ENCODE measurements at regions not wholly inside any gene's neighbourhood (a gene's known extent, or its start where the extent isn't known, plus 50 kb on each side); places are given as distances from the start of the nearest gene placed in this dataset.
"Not testable (repeated sequence)": the region's sequence is repeated elsewhere in the genome, so short reads cannot be mapped to it uniquely, and the experiment has no call there.

GRCh38 chr1:206281912-206282654 is 78.7 kb downstream of the SRGAP2 start:
- H3K9ac ChIP-seq (ENCODE audit: low read depth in 1 of 2, low read length in 2 of 2); H3K4me1 ChIP-seq (ENCODE audit: control insufficient read depth in 4 of 4, insufficient read depth in 4 of 4, low read length in 3 of 4): not testable (repeated sequence)

GRCh38 chr1:206285024-206285960 is 82.0 kb downstream of the SRGAP2 start:
- H3K27me3 ChIP-seq (ENCODE audit: control insufficient read depth in 4 of 4, insufficient read depth in 4 of 4, low read length in 3 of 4); H3K9me3 ChIP-seq (ENCODE audit: control insufficient read depth in 4 of 4, low read length in 3 of 4); H3K4me3 ChIP-seq (ENCODE audit: low read depth in 1 of 3, low read length in 3 of 3); H3K27ac ChIP-seq (ENCODE audit: low read depth in 1 of 2, low read length in 2 of 2); H3K36me3 ChIP-seq (ENCODE audit: control insufficient read depth in 4 of 4, insufficient read depth in 3 of 4, low read depth in 1 of 4, low read length in 3 of 4); H3K4me1 ChIP-seq (ENCODE audit: control insufficient read depth in 4 of 4, insufficient read depth in 4 of 4, low read length in 3 of 4); H3K9ac ChIP-seq (ENCODE audit: low read depth in 1 of 2, low read length in 2 of 2); DNase-seq (ENCODE audit: low spot score): not testable (repeated sequence)
- 95% methylated on average over 6 of the region's 10 CpGs for WGBS

More at GRCh38 chr1:206281912-206282654, 78.7 kb downstream of the SRGAP2 start:
- H3K36me3 ChIP-seq (ENCODE audit: control insufficient read depth in 4 of 4, insufficient read depth in 3 of 4, low read depth in 1 of 4, low read length in 3 of 4); H3K9me3 ChIP-seq (ENCODE audit: control insufficient read depth in 4 of 4, low read length in 3 of 4); H3K27me3 ChIP-seq (ENCODE audit: control insufficient read depth in 4 of 4, insufficient read depth in 4 of 4, low read length in 3 of 4); DNase-seq (ENCODE audit: low spot score); H3K27ac ChIP-seq (ENCODE audit: low read depth in 1 of 2, low read length in 2 of 2); H3K4me3 ChIP-seq (ENCODE audit: low read depth in 1 of 3, low read length in 3 of 3): not testable (repeated sequence)
- no CpG with 5 or more reads among the region's 2 CpGs for WGBS

GRCh38 chr1:206287759-206288158 is 84.4 kb downstream of the SRGAP2 start:
- not testable (repeated sequence) for H3K9ac ChIP-seq (ENCODE audit: low read depth in 1 of 2, low read length in 2 of 2); H3K36me3 ChIP-seq (ENCODE audit: control insufficient read depth in 4 of 4, insufficient read depth in 3 of 4, low read depth in 1 of 4, low read length in 3 of 4); H3K27ac ChIP-seq (ENCODE audit: low read depth in 1 of 2, low read length in 2 of 2); H3K27me3 ChIP-seq (ENCODE audit: control insufficient read depth in 4 of 4, insufficient read depth in 4 of 4, low read length in 3 of 4); DNase-seq (ENCODE audit: low spot score); H3K4me1 ChIP-seq (ENCODE audit: control insufficient read depth in 4 of 4, insufficient read depth in 4 of 4, low read length in 3 of 4); H3K9me3 ChIP-seq (ENCODE audit: control insufficient read depth in 4 of 4, low read length in 3 of 4); H3K4me3 ChIP-seq (ENCODE audit: low read depth in 1 of 3, low read length in 3 of 3)
- 91% methylated on average over 1 of the region's 2 CpGs for WGBS

- not testable (repeated sequence) for H3K27ac ChIP-seq (ENCODE audit: low read depth in 1 of 2, low read length in 2 of 2); H3K27me3 ChIP-seq (ENCODE audit: control insufficient read depth in 4 of 4, insufficient read depth in 4 of 4, low read length in 3 of 4); H3K9ac ChIP-seq (ENCODE audit: low read depth in 1 of 2, low read length in 2 of 2); H3K36me3 ChIP-seq (ENCODE audit: control insufficient read depth in 4 of 4, insufficient read depth in 3 of 4, low read depth in 1 of 4, low read length in 3 of 4); DNase-seq (ENCODE audit: low spot score); H3K4me1 ChIP-seq (ENCODE audit: control insufficient read depth in 4 of 4, insufficient read depth in 4 of 4, low read length in 3 of 4); H3K9me3 ChIP-seq (ENCODE audit: control insufficient read depth in 4 of 4, low read length in 3 of 4); H3K4me3 ChIP-seq (ENCODE audit: low read depth in 1 of 3, low read length in 3 of 3)
- no CpG with 5 or more reads among the region's 3 CpGs for WGBS
Measured at GRCh38 chr1:206288453-206288852, 85.1 kb downstream of the SRGAP2 start.

GRCh38 chr1:206297145-206298031 is 94.0 kb downstream of the SRGAP2 start:
- not testable (repeated sequence) for H3K9me3 ChIP-seq (ENCODE audit: control insufficient read depth in 4 of 4, low read length in 3 of 4); H3K9ac ChIP-seq (ENCODE audit: low read depth in 1 of 2, low read length in 2 of 2); H3K27ac ChIP-seq (ENCODE audit: low read depth in 1 of 2, low read length in 2 of 2); H3K4me1 ChIP-seq (ENCODE audit: control insufficient read depth in 4 of 4, insufficient read depth in 4 of 4, low read length in 3 of 4); H3K4me3 ChIP-seq (ENCODE audit: low read depth in 1 of 3, low read length in 3 of 3); H3K27me3 ChIP-seq (ENCODE audit: control insufficient read depth in 4 of 4, insufficient read depth in 4 of 4, low read length in 3 of 4); H3K36me3 ChIP-seq (ENCODE audit: control insufficient read depth in 4 of 4, insufficient read depth in 3 of 4, low read depth in 1 of 4, low read length in 3 of 4); DNase-seq (ENCODE audit: low spot score)
- no CpG with 5 or more reads among the region's 5 CpGs for WGBS

- not testable (repeated sequence) for H3K9ac ChIP-seq (ENCODE audit: low read depth in 1 of 2, low read length in 2 of 2); DNase-seq (ENCODE audit: low spot score); H3K27me3 ChIP-seq (ENCODE audit: control insufficient read depth in 4 of 4, insufficient read depth in 4 of 4, low read length in 3 of 4); H3K4me3 ChIP-seq (ENCODE audit: low read depth in 1 of 3, low read length in 3 of 3); H3K9me3 ChIP-seq (ENCODE audit: control insufficient read depth in 4 of 4, low read length in 3 of 4); H3K36me3 ChIP-seq (ENCODE audit: control insufficient read depth in 4 of 4, insufficient read depth in 3 of 4, low read depth in 1 of 4, low read length in 3 of 4); H3K27ac ChIP-seq (ENCODE audit: low read depth in 1 of 2, low read length in 2 of 2); H3K4me1 ChIP-seq (ENCODE audit: control insufficient read depth in 4 of 4, insufficient read depth in 4 of 4, low read length in 3 of 4)
- 60% methylated on average over 2 of the region's 4 CpGs for WGBS
Measured at GRCh38 chr1:206298032-206298392, 94.7 kb downstream of the SRGAP2 start.

GRCh38 chr1:206299181-206299791 is 95.9 kb downstream of the SRGAP2 start:
- H3K9me3 ChIP-seq (ENCODE audit: control insufficient read depth in 4 of 4, low read length in 3 of 4); H3K27ac ChIP-seq (ENCODE audit: low read depth in 1 of 2, low read length in 2 of 2); H3K4me1 ChIP-seq (ENCODE audit: control insufficient read depth in 4 of 4, insufficient read depth in 4 of 4, low read length in 3 of 4); H3K27me3 ChIP-seq (ENCODE audit: control insufficient read depth in 4 of 4, insufficient read depth in 4 of 4, low read length in 3 of 4); DNase-seq (ENCODE audit: low spot score); H3K36me3 ChIP-seq (ENCODE audit: control insufficient read depth in 4 of 4, insufficient read depth in 3 of 4, low read depth in 1 of 4, low read length in 3 of 4); H3K9ac ChIP-seq (ENCODE audit: low read depth in 1 of 2, low read length in 2 of 2); H3K4me3 ChIP-seq (ENCODE audit: low read depth in 1 of 3, low read length in 3 of 3): not testable (repeated sequence)
- WGBS = 90% methylated on average over 2 of the region's 5 CpGs

Measured in liver (tissue), 6 donors.